ENCODE measurements at regions not wholly inside any gene's neighbourhood (a gene's known extent, or its start where the extent isn't known, plus 50 kb on each side); places are given as distances from the start of the nearest gene placed in this dataset.
"Not testable (repeated sequence)": the region's sequence is repeated elsewhere in the genome, so short reads cannot be mapped to it uniquely, and the experiment has no call there.

GRCh38 chr5:118551031-118551430 lies 437.3 kb downstream of the DTWD2 start:
- no peak for DNase-seq

- no peak for DNase-seq
Measured at GRCh38 chr5:118548761-118549720, 439.3 kb downstream of the DTWD2 start.

DNA sequence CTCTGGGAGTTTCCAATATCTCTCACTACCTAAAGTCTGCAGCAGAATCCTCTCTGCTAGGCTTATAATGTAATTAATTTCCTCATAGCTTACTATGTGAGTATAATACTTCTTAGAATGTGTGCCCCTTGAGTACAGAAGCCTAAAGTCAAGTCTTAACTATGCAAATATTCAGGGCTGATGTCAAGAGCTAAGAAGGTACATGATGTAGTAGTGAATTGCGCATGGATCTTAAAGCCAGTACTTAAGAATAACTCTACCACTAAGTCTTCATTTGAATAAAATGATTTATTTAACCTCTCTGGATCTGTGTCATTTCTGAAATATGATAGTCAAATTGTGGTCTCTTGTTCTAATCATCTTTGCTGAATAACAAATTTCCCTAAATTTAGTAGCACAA lies 442.9 kb downstream of the DTWD2 start:
- no peak for DNase-seq

DNA sequence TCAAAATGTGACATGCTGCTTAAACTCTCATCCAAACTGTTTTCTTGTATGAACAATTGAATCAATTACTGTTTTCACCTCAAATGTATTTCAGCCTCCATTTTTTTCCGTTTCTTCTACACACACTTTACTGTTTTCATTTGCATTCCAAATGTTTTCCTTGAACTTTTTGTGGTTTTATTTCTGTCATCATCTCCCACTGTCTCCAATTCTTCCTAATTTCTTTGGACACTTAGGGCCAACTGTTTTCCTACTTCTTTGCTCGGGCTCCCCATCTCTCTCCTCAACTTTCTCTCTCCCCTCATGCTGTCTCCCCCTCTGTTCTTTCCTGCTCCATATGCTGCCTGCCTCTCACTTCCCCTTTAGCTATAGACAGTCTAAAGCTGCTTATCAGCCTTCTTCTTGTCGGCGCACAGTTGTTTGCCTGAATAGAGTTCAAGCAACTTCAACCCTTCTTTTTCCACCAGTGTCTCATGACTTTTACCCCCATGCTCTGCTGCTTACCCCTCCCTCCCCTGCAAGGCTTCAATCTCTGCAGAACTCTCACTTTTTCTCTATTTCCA lies 443.4 kb downstream of the DTWD2 start:
- DNase-seq: no peak

DNA sequence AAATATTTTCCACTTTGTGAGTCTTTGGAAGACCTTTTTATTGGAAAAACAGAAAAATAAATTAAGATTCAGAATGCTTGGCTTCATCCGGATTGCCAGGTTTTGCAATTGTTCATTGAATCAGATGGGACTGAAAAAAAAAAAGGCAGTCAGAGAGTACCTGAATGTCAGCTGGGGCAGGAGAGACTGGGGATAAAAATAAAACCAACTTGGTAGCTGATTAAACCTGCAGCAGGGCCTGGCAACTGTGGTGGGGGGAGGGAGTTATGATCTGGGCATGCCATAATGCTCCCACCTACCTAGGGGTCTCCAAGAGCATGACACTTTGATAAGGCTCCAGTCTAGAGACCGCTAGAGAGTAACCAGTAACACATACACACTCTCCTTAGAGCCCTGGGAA lies 454.4 kb downstream of the DTWD2 start:
- no peak for DNase-seq

DNA sequence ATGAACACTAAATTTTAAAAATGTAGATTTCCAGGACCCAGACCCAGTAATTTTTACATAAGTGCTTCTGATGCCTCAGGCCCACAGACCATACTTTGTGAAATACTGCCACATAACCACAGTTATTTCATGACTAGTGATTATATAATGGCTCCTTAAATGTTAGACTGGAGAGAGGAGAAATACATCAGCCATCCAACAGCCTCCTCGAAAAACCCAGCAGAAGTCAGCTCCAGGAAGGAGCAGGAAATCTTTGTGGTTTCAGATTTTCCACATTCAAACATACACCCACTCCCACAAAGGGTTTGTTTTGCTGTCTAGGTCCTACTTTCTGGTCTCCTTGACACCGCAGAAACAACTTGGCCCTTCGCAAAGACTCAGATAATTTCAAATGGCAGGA lies 455.2 kb downstream of the DTWD2 start:
- DNase-seq: no peak

DNA sequence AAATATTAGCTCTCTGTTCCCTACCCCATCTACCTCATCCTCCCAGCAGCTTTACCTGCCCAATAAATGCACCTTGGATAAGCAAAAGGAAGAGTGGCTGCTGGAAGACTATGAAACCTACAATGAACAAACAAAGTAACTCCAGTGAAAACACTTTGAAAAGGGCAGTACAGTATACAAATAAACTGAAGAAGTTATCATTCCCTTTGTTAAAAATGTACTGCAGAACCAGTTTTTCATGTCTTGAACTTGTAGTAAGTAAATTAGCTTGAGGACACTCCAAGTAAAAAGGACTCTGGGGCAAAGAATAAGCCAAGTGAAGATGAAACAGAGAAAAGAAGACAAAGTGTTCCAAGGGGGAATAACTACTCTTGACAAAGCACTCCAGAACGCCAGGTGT lies 457.1 kb downstream of the DTWD2 start:
- no peak for DNase-seq

DNA sequence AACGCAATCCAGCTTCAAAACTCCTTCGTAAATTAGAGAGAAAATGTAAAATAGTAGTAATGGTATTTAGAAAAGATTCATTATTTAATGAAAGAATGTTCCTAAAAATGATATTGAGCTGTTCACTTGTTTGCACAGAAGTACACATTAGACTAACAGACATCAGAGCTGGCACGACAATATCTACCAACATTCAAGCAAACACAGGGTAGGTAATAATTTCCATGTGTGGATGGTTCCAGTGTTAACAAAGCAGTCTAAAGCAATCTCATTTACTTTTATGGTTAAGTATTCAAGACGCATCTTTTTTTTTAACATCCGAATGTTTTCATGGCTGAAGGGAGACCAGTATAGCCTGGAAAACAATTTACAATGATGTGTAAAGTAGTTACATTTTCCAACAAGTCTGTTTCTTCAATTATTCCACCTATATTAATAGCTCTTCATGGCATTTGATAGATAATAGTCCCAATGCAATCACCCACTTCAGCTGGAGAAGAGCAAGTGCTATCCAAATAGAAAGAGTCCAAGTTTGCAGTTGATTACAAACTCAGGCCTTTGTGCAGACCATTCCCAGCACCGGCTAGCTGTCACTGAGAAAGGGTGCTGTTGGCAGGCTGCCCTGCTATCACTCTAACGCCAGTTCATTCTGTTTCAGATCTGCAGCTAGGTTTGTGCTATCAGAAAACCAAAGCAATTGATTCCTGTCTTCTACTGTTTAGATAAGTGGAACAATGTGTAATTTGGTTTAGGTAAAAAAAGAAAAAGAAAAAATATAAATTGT lies 458.8 kb downstream of the DTWD2 start:
- no peak for DNase-seq

DNA sequence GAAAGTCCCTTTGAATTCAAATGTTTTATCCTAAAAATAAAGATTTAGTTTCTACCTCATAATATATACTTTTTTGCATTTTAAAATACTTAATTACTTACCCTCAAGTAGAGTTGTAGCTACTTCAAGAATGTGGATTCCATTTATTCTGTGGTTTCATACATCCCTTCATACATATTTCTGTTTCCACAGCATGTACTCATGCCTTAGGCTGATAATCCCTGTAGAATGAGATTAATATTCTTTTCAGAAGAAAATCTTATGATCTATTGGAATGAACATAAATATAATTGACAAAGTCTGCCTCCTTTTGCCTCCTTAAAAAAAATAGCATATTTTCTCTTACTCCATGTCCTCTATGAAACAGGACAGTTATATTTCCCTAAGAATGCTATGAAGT lies 465.7 kb downstream of the DTWD2 start:
- DNase-seq: no peak

DNA sequence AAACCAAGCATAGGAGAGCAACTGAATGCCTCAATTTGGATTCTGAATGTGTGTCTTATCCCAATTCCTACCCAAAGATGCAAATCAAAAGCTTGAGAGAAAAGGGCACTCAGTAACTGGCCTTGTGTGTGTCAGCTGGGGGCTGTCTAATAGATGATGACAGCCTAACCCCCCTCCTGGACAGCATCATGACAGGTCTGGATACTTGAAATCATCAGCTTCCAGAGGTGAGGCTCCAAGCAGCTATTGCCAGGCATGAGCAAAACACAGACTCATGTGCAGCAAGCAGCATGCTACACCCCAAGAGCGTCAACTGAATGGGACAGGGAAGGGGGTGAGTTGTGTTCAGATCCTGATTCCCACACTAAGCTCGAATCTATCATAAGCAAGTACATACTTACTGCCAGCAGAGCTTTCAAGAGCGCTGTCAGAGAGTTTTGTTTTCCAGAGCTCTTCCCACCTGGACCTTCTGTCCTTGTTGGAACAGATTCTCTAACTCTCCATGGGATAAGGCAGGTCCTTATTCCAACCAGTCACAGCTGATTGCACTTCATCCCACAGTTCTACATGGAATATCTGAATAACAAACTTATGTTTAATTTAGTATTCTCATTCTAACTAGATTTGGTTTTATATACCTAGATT lies 467.5 kb downstream of the DTWD2 start:
- no peak for DNase-seq

DNA sequence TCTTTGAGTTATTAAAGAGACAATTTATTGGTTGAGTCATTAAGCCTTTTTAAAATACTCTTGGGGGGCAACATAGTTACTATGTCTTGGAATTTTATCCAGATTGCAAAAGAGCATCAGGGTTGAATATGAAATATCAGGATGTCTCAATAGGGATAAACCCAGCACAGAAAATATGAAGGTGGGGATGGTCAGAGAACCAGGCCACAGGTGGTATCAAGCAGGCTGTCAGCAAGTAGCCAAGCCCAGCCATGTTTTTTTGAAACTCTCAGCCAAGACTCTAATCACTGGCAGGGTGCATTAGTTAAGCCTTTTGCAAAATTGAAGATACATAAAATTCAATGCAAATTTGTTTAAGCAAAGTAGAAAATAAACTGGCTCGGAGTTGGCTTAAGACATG lies 468.9 kb downstream of the DTWD2 start:
- DNase-seq: no peak

DNA sequence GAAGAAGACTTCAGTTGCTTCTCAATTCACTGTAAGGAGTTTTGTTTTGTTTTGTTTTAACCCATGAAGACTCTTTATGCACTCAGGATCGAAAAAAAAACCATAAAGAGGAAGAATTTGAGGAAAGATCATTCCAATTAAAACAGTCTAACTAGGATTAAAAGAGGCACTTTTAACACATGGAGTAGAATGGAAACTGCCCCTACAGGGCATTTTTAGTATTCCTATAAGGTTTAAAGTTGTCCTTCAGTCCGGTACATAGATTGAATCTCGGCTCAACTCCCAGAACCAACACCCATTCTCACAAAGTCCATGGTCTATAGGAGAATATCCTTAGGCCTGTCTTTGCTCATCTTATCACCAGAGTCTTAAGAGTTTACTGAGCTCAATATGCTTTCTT lies 469.6 kb downstream of the DTWD2 start:
- DNase-seq: no peak

GRCh38 chr5:118511846-118512245 lies 476.5 kb downstream of the DTWD2 start:
- no peak for DNase-seq

DNA sequence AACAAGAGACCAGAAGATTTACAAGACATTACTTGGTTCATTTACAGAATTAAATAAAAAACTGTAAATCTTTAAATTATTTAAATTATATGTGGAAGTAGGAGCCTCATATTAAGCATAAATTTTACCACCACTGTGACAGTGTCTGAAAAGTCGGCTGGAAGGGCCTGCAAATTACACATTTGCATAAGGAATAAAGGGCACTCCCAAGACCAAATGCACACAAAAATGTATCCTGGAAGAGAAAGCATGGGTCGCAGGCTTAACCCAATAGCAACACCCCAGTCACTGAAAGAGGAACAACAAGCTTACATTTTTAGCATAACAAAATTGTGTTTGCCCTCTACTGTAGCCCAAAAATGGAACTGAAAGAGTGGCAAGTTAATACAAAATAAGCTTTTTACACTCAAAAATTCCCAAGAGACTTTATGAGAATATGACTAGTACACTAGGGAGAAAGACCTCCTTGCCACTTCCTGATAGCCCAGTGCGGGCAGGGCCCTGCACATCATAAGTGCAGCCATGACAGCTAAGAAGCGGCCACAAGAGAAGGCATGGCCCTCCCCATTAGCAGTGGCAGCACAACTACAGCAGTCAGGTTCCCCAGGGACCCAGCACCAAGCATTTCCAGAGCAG lies 482.0 kb downstream of the DTWD2 start:
- DNase-seq: no peak

GRCh38 chr5:118502232-118502631 lies 486.1 kb downstream of the DTWD2 start:
- not testable (repeated sequence) for DNase-seq

DNA sequence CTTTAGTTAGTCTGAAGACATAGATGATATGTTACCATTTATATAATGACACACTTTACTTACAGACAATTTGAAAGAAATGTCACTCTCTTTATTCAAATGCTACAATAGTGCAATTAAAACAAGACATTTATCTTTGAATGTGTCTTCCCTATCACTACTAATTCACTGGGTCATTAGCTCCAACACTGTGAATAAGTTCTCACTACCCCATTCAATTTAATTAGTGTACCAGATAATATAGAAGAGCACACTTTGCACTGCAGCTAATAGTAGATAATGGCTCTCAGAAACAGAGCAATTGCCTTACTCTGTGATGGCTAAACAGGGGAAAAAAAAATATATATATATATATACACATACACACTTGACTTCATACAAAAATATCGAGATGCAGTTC lies 497.0 kb downstream of the DTWD2 start:
- no peak for DNase-seq

DNA sequence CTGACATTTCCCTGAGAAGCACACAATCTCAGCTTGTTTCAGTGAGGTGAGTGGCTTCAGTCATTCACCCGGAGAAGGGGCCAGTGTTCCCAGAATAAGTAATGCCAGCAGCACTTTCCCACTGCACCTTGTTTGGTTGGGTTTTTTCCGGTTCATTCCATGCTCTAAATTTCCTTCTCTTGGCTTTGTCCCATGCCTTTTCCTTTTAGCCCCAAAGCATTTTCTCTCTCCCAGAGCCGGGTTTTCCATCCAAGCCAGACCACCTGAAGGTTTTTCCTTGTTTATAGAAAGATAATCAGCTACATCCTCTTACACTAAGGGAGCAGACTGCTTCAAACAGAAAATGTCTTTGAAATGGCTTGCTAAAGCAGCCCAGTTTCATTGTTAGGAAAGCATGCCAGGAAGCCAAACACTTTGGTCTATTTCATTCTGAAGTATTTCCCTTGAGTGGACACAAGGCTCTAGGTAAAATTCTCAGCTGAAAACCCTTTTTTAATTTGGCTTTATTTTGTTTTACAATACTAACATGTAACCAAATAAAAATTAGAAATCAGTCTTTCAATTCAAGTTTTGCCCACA lies 501.6 kb downstream of the DTWD2 start:
- no peak for DNase-seq

DNA sequence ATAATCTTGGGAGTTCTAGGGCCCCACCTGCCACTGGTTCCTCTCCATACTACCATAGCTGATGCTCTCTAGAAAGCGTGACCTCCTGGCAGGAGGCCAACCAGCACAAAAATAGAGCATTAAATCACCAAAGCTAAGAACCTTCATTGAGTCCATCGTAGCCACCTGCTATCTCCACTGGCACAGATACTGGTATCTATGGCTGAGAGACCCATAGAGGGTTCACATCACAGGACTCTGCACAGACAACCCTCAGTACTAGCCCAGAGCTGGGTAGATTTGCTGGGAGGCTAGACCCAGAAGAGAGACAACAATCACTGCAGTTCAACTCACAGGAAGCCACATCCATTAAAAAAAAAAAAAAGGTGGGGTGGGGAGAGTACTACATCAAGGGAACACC lies 509.1 kb downstream of the DTWD2 start:
- DNase-seq: no peak

- no peak for DNase-seq
Measured at GRCh38 chr5:118478852-118479251, 509.5 kb downstream of the DTWD2 start.

DNA sequence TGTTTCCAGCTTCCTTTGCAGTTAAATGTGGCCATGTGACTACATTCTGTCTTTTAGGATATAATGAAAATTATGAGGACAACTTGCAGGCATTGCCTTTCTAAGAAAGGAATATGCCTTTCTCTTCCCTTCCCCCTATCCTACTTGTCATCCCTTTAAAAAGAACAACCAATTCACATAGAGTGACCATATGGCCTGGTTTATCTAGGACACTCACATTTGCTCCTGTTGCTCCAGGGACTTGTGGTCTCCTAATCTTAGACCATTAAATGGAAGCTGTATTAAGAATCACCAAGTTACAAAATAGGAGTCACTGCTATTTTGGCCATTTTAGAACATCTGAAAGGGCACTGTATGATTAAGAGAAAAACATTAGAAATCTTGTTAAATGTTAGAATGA lies 520.3 kb downstream of the DTWD2 start:
- DNase-seq: no peak

- no peak for DNase-seq
Measured at GRCh38 chr5:118467103-118467502, 521.2 kb downstream of the DTWD2 start.

DNA sequence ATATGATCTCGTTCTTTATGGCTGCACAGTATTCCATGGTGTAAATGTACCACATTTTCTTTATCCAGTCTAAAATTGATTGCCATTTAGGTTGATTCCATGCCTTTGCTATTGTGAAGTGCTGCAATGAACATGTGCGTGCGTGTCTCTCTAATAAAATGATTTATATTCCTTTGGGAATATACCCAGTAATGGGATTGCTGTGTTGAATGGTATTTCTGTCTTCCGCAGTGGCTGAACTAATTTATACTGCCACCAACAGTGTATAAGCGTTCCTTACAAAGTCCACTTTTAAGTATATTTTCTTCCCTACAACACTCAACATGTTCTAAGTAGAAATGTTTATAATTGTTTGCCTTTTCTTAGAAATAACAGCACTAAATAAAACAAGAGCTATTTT lies 521.9 kb downstream of the DTWD2 start:
- no peak for DNase-seq

All from stimulated activated CD4-positive, alpha-beta T cell treated with anti-CD3 and anti-CD28 coated beads, Interleukin-4, amount 100 ng/mL, for 4 hours (primary cell).